ENCODE measurements at regions not wholly inside any gene's neighbourhood (a gene's known extent, or its start where the extent isn't known, plus 50 kb on each side); places are given as distances from the start of the nearest gene placed in this dataset.

DNA sequence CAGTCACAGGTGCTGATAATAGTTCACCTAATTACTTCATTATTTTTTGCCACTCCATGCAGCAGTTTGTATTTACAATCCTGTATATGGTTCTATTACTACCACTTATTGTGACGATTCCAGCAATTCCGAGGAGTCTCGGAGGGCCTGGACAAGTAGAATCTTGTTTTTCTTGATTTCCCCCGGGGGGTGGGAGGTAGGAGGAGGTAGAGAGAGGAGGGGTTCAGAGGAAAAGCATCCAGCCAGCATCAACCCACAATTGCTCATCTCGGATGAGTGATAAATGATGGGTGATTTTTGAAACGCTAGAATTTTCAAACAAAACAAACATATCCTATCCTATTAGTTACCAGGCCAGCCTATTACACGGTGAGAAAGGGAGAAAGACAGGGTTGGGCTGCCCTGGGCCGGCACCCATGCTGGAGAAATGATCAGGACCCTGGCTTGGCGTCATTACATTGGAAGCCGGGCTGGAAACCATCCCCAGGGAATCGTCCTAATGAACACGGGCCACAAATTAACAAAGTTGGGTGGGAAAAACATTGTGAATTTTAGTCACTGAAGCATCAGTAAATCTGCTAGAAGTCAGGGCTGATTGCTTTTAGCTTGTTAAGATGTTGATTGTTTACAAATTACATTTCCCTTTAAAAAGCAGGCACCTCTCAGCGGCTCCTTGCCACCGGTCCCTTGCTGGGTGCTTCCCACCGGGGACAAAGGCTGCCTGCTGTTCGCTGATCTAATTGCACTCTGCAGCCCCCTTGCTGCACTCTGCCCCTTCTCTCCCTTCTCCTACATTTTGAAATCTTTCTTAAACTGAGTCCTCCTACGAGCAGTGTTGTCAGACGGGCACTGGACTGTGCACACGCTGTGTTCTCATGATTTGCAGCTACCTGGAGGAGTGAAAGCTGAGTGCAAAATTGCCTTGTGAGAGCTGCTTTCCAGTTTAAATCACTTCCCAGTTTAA lies 95.5 kb downstream of the FAM204A start:
- no peak for DNase-seq

DNA sequence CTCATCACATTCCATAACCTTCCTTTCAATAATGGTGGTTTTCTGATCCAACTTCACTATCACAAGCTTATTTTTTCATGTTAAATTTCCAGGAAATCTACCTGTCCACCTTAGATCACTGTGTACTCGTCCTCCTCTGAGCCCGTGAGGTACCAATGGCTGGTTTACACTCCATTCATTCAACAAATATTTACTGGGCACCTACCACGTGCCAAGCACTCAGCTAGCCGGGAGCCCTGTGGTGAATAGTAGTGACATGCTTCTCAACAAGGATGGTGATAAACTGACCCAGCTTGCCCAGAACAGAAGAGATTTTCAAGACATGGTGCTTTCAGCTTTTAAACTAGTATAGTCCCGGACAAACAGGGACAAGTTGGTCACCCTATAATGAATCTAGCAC lies 98.2 kb downstream of the FAM204A start:
- DNase-seq = peak; percentile 59

DNA sequence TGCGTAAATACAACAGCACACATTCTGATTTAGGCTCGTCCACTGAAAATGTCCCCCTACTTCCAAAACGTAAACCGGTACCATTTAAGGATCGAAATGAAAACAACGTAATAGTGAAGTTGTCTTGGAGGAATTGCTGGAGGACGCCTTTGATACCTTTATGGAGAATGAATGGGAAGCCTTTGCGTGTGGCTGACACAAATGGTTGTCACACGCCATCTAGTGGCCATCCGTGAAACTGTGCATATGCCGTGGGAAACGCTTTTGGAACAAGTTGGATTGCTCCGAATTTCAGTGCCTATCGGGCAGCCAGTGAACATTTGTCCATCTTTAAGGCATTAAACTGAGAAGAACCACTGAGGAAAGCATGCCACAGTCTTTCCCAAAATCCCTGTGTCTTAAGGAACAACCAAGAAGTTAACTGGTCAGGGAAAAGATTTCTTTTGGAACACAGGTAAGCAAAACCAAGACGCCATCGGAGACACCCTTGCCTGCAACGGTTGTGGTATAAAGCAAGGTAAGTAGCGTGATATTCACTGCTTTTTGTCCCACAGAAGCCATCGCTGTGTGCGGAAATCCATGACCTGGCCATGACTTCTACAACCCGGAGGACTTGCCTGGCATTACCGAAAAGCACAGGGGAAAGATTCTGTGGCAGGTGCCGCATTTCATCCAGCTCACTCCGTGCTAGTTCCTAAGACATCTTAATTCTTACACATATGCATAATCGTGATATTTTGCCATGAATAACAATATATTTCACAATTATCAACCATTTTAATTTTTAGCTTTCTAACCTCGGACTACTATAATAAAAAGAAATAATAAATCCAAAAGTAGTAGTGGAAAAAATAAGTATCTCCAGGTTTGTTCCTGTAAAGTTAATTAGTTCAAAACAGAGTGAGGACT lies 100.6 kb downstream of the FAM204A start:
- peak; percentile 87 for DNase-seq

- DNase-seq = no peak
Observed at GRCh38 chr10:118239236-118239630, 102.9 kb downstream of the FAM204A start.

DNA sequence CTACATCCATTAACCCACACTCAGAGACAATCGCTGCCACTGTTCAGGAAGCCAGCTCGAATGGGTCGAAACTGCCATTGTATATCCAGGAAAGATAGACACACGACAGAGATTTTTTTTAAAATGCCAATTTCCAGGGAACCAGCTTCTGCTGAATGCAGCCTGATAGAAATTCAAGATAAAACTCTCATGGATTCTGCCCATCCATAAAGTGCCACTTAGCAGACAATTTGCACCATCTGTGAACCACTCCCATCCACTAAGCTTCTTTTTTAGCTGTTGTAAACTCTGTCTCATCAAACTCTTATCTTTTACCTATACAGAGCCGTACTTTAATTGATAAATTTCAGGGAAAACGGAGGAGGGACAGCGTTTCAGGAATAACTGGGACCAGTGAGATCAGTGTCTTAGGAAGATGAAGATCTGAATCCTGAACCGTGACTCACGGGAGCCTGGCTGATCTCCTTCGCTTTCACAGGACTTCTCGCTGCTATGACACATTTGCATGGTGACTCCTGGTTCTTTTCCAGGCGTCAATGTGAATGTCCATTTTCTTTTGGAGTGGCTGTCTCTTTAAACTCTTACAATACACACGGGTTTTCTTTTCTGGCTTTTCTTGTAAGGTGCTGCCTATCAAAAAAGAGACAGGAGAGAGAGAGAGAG lies 103.4 kb downstream of the FAM204A start:
- DNase-seq = peak; percentile 14

DNA sequence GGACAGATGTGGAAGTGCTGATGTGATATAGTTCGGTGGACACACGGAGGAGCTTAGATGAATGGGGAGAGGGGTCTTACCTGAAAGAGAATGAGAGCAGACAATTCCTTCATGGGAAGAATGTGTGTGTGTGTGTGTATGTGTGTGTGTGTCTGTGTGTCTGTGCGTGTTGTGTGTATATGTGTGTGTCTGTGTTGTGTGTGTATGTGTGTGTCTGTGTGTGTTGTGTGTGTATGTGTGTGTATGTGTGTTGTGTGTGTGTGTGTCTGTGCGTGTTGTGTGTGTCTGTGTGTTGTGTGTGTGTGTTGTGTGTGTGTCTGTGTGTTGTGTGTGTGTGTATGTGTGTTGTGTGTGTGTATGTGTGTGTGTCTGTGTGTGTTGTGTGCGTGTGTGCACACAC lies 104.2 kb downstream of the FAM204A start:
- DNase-seq = no peak

DNA sequence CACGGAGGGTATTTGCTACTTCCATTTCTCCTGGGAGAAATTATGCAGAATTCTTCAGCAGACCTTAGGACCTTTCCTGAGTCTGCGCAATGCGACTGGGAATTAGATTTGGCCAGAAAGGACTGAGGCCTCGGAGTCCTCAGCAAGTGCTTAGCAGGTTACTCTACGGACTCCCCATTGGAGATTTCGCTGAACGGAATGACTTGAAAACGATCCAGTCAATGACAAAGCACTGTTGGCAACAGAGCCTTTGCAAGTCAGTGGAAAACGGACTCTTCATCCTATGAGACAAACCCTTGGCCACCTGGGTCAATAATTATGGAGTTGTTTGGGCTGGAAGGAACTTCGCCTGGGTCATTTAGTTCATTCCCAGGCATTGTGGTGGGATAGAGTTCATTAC lies 107.4 kb downstream of the FAM204A start:
- no peak for DNase-seq

- DNase-seq = no peak
Observed at GRCh38 chr10:118220346-118220850, 121.7 kb downstream of the FAM204A start.

- no peak for DNase-seq
Observed at GRCh38 chr10:118218562-118218961, 123.6 kb downstream of the FAM204A start.

- DNase-seq = no peak
Observed at GRCh38 chr10:118216571-118217170, 125.5 kb downstream of the FAM204A start.

DNA sequence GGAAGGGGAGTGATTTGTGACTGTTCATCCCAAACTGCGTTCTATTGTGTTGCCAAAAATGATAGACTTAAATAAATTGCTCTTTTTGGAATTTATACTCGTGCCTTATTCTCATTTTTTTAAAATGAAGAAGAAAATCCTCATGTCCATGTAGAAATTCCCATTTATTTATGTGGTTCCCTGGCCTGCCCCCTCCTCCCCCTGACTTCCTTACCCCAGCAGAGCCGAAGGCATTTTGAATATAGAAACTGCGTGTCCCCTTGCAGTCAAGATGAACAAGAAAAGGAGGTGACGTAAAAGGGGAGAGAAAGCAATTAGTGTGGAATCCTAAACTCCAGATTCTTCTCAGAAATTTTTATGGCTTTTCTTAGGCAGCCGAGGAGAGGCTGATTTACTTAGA lies 126.1 kb downstream of the FAM204A start:
- no peak for DNase-seq

DNA sequence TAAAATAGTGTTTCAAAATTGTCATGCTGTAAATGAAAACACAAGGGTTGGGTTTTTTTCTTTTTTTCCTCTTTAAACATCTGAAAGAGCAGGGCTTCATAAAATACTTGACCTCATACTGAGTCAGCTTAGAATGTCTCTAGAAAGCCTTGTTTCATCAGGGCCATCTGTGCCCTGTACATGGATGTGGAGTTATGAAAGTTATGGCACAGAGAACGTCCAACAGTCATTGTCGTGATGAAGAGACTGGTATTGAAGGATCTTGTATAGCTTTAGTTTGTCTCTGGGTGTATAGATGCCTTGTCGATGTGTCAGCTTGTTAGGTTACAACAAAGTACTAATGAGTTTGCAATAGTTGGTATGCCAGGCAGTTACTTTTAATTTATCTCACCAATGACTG lies 127.3 kb downstream of the FAM204A start:
- no peak for DNase-seq

DNA sequence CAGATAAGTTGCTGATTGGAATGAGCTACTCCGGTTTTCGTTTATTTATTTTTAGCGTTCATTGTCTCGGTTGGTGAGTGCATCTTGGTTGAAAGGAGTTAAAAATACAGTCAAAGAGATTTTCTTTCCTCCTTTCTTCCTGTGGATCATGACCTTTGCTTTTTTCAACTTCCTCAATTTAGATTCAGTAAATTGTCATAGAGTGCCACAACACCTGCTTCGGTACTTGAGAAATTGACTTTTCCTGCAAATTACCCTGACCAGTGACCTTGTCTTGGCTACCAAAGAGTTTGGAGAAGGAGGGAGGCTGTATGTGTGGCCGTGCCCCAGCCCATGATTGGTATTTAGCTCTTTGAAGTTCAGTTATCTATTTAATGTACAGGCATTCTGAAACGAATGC lies 128.7 kb downstream of the FAM204A start:
- DNase-seq = no peak

- DNase-seq = no peak
Observed at GRCh38 chr10:118210276-118210675, 131.8 kb downstream of the FAM204A start.

GRCh38 chr10:118209215-118209614 lies 132.9 kb downstream of the FAM204A start:
- DNase-seq = no peak

DNA sequence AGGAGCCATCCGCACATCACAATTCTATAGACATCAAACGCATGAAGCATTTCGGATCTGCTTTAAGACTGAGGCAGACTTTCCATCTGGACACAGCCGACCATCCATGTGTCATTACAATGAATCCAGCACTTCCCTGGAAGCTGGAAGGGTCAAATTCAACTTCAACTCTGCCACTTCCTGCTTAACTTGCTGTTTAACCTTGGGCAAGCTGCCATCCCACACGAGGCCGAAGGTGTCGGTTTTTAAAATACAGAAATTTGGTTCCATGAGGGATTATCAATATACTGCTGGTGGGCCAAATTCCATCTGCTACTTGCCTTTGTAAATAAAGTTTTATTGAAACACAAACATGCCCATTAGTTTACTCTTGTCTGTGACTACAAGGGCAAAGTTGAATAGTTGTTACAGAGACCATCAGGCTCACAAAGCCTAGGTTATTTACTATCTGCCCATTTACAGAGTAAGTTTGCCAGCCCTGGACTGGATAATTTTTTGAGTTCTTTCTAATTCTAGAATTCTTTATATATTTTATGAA lies 134.6 kb downstream of the FAM204A start:
- no peak for DNase-seq

- DNase-seq = no peak
Observed at GRCh38 chr10:118204292-118204943, 137.7 kb downstream of the FAM204A start.

GRCh38 chr10:118203461-118203860 lies 138.7 kb downstream of the FAM204A start:
- no peak for DNase-seq

DNA sequence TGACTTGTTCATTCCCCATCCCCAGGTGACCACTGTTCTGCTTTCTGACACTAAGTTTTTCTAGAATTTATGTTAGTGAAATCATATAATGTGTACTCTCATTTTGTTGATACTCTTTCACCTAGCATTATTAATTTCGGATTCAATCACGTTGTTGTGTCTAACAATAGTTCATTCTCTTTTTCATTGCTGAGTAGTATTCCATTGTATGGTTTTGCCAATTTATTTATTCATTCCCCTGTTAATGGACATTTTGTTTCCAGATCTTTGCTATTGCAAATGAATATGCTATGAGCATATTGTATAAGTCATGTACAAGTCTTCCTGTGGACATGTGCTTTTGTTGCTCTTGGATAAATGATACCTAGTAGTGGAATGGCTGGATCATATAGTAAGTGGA lies 146.4 kb downstream of the FAM204A start:
- no peak for DNase-seq

- DNase-seq = no peak
Observed at GRCh38 chr10:118193642-118194041, 146.9 kb upstream of the RAB11FIP2 start.

GRCh38 chr10:118181021-118181420 lies 134.3 kb upstream of the RAB11FIP2 start:
- no peak for DNase-seq

- no peak for DNase-seq
Observed at GRCh38 chr10:118175148-118175547, 128.4 kb upstream of the RAB11FIP2 start.

Data from DMS53 (cell line).